ENCODE measurements at regions not wholly inside any gene's neighbourhood (a gene's known extent, or its start where the extent isn't known, plus 50 kb on each side); places are given as distances from the start of the nearest gene placed in this dataset.
A peak's percentile ranks its signal among the peaks of the same experiment; 100 is the strongest.

DNA sequence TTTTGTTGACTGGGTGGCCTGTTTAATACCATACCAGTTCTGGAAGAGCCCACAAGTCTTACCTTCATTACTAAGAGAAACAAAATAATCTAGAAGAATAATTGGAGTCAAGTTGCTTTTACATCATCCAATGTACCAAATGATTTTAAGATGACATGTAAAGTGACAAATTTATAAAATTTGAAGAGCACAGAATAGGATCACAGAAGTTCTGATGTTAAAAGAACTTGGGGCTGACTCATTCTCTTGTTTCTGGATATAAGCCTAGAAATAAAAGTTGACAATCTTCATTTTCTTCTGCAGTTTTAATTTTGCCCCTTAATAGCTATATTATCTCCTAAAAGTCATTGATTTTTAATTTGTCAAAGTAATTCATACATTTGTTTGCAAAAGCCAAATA, 317.5 kb upstream of the MARCKS start:
- FAIRE-seq: no peak

DNA sequence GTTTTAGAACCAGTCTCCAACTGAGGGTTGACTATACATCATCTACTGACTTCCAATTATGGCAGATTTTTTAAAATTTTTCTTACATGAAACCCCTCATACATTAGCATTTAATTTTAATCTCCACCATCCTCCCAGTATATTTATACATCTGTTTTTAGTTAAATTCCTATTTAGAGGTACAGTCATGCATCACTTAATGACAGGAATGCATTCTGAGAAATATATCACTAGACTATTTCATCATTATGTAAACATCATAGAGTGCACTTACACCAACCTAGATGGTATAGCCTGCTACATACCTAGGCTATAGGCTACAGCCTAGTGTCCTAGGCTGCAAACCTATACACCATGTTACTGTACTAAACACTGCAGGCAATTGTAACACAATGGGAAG, 316.7 kb upstream of the MARCKS start:
- no peak for FAIRE-seq

DNA sequence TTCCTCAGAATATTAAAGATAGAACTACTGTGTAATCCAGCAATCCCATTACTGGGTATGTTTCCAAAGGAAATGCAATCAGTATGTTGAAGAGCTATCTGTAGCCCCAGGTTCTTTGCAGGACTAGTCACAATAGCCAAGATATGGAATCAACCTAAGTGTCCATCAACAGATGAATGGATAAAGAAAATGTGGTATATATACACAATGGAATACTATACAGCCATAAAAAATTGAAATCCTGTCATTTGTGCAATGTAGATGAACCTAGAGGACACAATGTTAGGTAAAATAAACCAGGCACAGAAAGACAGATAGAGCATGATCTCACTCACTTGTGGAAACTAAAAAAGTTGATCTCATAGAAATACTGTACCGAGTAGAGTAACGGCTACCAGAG, 306.0 kb upstream of the MARCKS start:
- no peak for FAIRE-seq

DNA sequence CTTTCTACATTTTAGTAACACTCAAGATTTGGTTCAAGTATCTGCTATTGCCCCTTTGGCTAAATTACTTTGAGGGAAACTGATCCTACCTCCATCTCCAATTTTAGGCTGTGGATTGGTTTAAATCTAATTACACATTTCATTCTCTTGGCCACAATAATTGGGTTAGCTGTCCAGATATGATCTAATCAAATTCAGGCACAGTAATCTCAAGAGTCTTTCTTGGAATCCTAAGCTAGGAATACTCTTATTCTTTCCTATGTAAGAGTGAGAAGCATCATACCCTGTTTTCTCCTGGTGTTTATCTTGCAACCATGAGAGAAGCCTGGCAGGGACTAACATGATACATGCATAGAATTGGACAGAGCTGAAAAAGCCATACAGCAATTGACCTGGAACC, 300.4 kb upstream of the MARCKS start:
- no peak for FAIRE-seq

DNA sequence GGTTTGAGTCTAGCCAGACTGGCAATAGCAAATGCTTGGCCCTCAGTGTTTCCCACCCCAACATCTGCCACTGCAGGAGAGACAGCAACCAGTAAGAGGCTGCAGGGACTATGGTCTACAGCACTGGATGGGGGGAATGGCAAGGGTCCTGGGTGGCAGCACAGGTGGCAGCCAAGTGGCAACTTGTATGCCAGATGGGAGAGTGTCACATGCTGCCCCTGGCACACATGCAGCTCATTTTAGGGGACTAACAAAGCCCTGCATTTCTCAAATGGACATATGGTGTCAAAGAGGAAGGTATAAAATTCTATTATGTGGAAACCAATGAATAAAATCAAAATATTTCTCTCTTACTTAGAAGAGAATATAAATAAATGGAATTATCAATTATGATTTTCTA, 298.7 kb upstream of the MARCKS start:
- no peak for FAIRE-seq

DNA sequence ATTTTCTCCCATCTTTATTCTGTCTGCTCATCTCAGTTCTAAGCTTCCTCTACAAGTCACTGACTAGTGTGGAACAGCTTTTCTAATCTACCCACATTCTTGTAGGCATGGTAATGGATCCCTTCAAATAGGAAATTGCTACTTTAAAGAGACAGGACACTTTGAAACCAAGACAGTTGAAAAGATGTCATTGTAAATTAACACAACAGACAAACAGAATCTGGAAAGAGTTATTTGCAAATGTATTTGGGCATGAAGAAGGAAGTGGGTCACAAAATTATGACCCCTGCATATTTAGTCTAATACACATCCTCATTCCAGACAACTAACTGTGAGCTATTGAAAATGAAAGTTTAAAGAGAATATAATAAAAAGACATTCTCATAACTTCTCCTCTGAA, 298.2 kb upstream of the MARCKS start:
- FAIRE-seq: peak; percentile 71

DNA sequence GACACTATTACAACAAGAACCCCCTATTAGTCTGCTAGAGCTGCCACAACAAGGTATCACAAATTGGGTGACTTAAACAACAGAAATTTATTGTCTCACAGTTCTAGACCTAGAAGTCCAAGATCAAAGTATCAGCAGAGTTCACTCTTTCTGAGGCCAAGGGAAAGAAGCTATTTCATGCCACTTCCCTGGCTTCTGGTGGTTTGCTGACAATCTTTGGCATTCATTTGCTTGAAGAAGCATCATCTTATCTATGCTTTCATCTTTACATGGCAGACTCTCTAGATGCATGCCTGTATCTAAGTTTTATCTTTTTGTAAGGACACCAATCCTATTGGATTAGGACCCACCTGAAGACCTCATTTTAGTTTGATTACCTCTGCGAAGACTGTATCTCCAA, 296.8 kb upstream of the MARCKS start:
- no peak for FAIRE-seq

DNA sequence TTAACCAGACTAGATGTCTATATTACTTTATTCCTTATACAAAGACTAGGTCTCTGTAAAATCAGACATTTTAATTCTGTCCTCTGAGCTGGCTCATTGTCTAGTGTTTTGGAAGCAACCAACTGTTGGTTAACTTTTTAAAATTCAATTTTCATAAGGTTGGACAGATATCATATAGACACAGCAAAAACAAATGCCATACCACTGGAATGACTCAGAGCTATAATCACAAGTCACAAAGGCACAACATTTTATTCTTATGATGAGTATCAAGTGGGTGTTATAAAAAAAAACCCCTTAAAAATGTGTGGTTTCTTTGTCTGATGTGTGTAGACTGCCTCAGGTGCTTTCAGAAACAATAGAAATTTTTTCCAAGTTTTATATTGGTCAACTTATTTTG, 296.2 kb upstream of the MARCKS start:
- FAIRE-seq: no peak

DNA sequence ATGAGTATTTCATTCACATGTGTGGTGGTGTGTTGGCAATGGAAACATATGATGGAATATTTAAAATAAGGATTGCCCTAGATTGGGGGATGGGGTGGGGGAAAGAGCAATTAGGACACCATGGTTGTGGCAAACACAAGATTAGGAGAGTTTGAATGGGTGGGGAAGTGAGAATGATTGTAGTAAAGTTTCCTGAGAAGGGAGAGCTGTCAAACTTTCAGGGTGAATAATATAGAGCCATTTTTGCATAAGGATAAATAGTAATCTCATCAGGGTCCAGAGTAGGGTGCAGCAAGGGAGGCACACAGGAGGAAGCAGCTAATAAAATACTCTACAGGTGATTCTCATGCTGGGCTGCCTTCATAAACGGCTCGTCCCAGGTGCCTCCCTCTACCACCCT, 294.9 kb upstream of the MARCKS start:
- no peak for FAIRE-seq

DNA sequence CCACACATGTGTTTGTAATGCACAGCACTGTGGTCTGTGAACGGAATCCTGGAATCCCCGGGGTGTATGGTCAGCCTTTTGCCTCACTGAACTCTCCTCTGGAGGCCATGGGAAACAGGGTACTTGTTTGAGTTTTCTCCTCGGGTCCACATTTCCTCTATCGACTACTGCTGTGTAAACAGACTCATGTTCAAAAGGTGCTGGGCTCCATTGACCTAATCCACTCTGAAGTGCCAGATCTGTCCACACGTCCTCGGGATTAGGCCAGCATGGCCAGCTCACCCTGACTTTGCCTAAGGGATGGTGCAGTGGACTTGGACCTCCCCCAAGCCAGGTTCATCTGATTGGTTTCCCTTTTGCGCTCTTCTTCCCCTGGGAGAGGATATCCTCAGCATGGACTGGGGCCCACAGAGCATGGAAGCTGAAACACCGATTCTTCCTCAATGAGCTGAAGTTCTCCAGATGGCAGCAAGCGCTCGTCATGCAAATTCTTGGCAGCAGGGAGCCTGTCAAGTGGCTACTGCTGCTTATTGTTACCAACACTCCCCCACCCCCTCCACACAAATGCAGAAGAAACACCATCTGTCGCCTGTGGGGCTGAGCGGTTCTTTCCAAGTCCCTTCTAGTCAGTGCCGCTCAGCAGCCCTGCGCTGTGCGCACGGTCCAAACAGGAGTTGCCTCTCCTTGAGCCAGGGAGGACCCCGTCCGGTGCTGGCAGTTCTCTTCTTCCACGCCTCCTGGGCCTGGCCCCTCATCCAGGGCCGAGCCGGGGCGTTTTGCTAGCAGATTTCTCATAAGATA, 292.6 kb upstream of the MARCKS start:
- FAIRE-seq: peak; percentile 76

DNA sequence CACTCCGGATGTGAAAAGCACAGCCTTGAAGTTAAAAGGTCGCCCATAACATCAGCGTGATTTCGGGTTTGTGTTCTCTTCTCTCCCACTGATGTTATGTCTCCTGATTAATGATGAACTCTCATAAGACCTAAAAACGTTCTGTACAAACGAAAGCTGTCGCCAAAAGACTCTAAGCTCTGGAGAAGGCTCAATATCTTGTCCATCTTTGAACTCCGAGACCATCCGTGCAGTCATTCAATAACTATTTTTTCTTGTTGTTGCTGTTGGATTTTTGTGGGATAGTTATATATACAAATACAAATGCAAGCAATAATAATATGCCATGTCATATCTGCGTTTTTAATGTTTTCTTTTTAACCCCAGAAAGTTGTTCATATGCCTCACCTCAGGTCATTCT, 291.8 kb upstream of the MARCKS start:
- FAIRE-seq: peak; percentile 5

DNA sequence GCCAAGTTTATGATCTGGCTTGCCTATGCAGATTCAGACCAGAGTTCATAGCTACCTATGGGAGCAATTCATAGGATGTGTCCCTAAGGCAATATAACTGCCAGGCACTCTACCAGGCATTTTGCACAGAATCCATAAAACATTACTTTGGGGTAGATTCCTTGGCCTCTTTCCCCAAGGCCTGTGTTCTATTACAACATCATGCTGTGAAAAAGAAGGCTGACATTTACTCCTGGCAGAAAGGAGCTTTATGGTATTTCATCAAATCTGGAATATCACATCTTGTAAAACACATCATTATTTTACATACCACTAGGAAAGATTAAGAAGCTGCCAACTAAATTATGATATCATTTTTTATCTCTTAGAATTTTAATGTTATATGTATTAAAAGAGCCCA, 287.0 kb upstream of the MARCKS start:
- no peak for FAIRE-seq

DNA sequence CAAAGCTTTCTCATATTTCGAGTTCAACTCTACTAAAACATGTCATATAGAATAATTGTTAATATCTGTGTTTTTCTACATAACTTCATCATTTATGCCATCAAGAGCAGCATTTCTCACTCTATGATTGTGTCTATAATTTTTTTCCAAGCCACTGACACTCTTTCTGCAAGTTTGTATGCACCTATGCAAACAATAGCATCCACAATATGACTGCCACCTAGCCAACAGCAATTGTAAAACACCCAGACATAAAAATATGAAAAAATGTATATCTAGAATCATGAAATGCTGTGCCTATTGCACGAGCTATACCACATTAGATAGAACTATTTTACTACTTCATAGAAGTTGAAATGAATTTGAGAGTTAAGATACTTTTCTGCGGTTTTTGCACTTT, 286.5 kb upstream of the MARCKS start:
- FAIRE-seq: no peak

DNA sequence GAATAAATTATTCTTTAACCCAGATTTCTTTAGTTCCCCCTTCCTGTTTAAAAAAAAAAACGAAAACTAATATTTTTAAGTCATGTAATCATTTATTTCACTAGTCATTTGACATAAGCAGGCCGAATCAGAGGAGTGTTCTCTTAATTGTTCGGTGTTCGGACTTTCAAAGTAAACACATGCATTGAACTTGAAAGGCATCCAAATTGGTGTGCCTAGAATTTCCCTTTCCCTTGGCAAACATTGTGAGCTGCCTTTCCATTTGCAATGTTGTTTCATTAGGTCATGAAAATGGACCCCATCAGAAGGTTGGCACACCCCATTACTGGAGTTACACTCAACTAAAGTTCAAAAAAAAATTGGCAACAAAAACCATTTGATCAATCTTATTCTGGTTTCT, 283.0 kb upstream of the MARCKS start:
- no peak for FAIRE-seq

DNA sequence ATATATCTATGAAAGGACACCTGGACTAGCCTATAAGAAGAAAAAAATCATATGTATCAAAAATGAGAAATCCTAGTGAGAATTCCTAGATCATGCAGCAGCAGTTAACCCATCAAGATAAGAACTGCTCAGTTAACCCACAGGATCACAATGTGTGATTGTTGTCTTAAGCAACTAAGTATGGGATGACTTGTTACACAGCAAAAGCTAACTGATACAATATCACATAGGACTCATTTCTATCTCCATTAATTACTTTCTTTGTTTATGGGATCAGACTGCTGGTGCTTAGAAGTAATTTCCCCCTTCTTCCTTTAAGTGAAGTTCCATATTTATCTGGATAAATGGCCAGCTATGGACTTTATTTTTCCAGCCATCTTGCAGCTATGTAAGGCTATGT, 280.8 kb upstream of the MARCKS start:
- no peak for FAIRE-seq

DNA sequence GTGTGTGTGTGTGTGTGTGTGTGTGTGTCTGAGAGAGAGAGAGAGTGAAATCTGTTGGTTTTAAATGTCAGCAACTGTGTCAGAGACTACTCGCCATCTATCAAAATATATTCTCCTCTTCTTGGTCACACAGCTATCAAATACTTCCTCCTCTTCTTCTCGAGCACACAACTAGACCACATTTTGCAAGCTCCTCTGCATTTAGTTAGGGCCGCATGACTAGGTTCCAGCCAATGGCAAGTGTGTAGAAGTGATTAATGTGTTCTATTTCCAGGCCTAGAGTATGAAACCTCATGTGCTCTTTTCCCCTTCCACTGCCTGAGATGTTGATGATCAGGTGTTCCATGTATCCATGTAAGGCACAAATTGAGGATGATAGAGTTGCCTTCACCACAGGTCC, 278.5 kb upstream of the MARCKS start:
- no peak for FAIRE-seq

DNA sequence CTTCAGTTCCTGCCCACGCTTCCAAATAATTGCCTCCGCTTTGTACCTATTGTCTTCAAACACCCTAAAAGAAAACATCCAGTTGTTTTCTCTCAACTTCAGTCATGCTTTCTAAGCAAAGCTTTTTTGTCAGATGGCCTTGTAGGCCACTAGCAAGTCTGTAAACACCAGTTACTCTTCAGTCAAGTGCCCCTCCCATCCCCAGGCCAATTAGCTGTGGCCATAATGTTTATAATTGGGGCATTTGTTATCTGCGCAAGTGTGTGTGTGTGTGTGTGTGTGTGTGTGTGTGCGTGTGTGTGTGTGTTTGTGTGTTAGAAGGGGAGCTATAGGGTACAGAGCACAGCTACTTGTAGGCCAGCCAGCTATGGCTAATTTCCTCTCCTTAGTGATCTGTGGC, 272.4 kb upstream of the MARCKS start:
- no peak for FAIRE-seq

DNA sequence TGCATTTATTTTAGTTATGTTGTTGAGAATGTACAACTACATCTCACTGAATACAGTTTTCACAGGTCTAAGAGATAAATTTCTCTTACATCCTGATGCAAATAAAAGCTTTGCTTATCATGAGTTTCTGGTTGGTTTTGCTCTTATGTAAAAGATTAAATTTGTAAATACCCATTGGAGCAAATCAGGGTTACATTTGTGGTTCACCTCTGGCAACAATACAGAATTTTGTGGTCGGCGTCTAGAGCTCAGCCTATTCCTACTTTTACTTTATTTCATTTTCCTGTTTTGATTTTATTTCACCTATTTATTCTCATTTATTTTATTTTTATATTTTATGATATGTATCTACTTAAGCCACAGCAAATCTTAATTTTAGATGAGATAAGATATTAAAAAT, 271.9 kb upstream of the MARCKS start:
- no peak for FAIRE-seq

DNA sequence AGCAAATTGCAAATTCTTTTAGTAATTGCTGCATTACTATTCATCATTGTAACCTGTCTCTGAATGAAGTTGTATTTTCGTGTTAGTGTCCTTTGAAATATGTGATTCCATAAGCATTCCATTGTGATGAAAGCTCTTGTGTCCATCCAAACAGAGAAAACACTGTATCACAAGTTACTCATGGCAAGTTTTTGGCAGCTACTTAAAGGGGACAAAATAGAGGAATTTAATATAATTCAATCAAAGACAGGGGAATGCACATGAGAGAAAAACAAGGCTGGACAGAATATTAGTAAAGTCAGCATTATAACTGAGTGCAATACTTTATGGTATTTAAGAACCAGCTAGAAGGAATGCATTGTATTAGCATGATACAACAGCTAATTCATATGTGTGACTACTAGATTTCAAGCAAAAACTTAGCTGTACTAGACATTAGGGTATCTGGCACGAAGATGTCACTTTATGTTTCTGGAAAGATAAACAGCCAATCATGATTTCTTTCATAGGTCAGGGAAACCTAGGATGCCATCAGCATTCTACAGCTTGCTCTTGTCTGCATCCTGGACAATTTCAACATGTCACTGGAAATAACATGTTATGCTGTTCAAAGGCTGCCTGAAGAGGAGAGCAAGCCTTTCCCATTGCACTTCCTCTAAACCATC, 270.6 kb upstream of the MARCKS start:
- no peak for FAIRE-seq

DNA sequence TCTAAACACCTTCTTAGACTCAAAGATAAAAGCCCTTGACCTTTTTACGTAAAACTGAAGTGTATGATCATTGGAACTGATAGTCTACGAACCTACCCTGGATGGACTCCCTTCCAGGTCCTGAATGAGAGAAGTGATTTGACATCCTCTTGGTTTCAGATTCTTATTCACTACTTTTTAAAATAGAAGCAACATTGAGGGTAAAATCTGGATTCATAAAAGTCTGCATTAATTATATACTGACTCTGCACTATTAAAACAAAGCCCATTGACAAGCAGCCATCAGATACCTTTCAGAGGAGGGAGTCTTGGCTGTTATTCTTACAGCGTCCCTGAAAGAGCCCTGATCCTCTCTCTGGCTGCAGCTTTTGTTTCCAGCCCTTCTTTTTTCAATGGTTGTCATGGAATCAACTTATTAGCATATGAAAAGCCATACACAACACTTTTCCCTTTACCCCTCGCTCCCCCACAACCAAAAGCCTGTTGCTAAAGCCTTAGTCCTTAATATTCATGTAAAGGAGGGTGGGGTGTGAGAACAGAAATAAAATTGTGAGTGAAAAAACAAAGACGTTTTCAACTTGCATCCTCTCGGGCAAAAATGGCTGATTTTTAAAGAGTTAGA, 270.0 kb upstream of the MARCKS start:
- no peak for FAIRE-seq

DNA sequence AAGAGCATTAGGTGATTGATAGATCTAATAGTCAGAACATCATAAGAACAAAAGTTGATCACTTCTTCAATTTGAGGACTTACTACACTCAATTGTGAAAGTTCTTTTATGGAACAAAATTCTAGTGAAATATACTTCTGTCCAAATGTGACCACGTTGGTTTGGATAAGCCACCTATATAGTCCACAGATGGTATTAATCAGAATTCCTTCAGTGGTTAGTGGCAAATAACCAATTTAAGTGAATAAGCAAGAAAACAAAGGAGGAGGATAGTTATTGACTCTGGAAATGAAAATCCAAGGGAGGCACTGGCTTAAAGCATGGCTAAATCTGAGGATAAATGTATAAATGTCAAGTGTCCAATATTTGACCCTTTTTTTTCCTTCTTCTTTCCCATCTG, 268.5 kb upstream of the MARCKS start:
- FAIRE-seq: no peak

DNA sequence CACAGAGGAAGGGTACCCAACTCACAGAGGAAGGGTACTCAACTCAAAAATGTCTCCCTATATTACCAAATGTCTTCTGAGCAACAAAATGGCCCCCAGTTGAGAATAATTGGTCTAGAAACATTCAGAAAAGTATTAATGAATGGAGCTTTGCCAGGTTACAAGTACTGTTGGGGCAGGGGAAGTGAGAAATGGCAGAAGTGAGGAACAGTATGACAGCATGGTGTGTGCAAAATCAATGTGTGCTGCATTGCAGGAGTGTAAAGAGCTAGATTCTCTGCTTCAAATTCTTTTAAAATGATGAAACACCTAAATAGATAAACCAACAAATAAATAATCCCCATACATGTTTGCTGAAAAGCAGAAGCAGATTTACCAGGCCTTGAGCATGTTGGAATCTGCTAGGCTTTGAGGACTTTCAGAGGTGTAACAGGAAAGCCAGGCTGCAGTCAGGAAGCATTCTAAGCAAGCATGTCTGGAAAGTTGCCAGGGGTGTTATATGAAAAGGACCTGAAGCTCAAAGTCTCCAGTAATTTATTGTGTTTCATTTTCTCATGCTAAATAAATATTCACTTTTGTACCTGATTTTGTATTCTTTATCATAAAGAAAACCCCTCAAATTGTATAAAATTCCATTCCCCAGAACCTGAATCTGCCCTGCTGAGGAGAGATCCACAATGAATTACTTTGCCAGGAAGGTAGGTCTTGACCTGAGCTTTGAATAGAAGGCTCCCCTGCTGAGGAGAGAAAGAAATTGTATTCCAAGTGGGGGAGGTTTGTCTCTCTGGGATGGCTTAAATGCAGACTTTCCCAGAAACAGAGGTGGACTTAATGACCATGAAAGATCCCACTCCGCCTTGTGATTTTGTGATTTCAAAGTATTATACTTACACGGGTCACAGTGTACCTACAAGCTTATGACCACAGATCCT, 265.0 kb upstream of the MARCKS start:
- FAIRE-seq: no peak

DNA sequence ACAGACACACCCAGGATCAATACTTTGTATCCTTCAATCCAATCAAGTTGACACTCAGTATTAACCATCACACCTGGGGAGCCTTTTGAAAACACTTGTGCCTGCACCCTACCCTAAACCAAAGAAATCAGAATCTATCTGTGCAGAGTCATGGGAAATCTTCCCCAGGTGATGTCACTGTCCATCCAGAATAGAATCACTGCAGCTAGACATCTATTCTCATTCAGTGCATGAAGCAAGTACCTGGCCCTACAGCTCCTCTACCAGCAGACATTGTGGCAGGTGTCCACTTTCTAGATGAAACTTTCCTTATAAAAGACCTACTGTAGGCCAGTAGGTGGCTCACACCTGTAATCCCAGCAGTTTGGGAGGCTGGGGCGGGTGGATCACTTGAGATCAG, 262.4 kb upstream of the MARCKS start:
- FAIRE-seq: no peak

Data from islet of Langerhans (tissue), 1 donor.